ENCODE measurements at regions not wholly inside any gene's neighbourhood (a gene's known extent, or its start where the extent isn't known, plus 50 kb on each side); places are given as distances from the start of the nearest gene placed in this dataset.

DNA sequence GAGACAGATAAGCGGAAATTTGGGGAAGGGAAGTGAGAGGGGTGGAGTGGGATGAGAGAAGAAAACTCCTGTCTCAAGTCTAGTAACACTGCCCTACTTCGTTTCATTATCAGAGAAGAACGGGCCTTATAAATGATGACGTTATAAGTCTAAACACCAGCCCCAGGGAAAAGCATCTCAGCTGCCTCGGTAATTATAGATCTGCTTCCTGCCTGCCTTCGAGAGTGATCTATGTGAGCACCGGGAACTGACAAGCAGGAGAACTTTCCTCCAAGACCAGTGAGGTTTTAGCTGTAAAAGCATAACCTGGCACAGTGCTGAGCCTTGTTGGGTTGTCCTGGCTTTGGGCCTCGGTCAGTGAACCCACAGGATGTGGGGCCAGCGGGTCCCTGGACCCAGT lies 227.9 kb upstream of the SIX2 start:
- in situ Hi-C loops (cut with HindIII; ENCODE audit: low sequenced_read_pairs) = no loop called here
- H3K4me3 ChIP-seq (ENCODE audit: low read depth, low read length) = no peak overlapping the region
- no peak for DNase-seq (ENCODE audit: low read depth)
- TF ChIP-seq, protein P1, sequence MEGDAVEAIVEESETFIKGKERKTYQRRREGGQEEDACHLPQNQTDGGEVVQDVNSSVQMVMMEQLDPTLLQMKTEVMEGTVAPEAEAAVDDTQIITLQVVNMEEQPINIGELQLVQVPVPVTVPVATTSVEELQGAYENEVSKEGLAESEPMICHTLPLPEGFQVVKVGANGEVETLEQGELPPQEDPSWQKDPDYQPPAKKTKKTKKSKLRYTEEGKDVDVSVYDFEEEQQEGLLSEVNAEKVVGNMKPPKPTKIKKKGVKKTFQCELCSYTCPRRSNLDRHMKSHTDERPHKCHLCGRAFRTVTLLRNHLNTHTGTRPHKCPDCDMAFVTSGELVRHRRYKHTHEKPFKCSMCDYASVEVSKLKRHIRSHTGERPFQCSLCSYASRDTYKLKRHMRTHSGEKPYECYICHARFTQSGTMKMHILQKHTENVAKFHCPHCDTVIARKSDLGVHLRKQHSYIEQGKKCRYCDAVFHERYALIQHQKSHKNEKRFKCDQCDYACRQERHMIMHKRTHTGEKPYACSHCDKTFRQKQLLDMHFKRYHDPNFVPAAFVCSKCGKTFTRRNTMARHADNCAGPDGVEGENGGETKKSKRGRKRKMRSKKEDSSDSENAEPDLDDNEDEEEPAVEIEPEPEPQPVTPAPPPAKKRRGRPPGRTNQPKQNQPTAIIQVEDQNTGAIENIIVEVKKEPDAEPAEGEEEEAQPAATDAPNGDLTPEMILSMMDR (IDR thresholded peaks at IDR 0.05; ENCODE audit: low read depth, low read length, missing control alignments) = no peak

DNA sequence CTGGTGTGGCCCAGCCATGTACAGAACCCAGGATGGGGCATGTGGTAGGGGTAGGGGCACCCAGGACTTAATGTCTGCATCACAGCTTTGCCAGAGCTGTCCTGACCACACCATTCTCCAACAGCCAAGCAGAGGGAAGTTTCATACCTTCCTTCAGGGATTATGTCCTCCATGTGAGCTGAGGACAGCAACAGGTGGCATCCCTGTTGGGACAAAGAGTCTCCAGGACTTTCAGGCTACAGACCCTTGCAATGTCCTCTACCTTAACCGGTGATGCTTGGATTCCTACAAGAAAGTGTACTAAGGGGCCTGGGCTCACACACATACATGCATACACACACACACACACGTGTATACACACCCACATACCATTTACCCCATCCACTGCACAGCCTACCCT lies 227.0 kb upstream of the SIX2 start:
- no peak for DNase-seq (ENCODE audit: low read depth)
- no peak overlapping the region for H3K4me3 ChIP-seq (ENCODE audit: low read depth, low read length)
- TF ChIP-seq, protein P1 (IDR thresholded peaks at IDR 0.05; ENCODE audit: low read depth, low read length, missing control alignments) = no peak
- in situ Hi-C loops (cut with HindIII; ENCODE audit: low sequenced_read_pairs) = no loop called here

DNA sequence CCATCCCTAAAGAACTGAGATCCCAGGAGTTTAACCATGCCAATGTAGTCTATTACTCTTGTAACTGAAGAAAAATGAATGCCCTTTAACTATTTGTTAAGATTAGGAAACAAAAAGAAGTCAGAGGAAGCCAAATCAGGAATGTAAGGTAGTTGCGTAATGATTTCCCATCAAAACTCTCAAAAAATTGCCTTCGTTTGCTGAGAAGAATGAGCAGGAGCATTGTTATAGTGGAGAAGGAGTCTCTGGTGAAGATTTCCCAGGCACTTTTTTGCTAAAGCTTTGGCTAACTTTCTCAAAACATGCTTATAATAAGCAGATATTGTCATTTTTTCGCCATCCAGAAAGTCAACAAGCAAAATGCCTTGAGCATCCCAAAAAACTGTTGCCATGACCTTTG lies 224.0 kb upstream of the SIX2 start:
- no peak overlapping the region for H3K4me3 ChIP-seq (ENCODE audit: low read depth, low read length)
- no peak for DNase-seq (ENCODE audit: low read depth)
- TF ChIP-seq, protein P1 (IDR thresholded peaks at IDR 0.05; ENCODE audit: low read depth, low read length, missing control alignments) = no peak
- in situ Hi-C loops (cut with HindIII; ENCODE audit: low sequenced_read_pairs) = no loop called here

DNA sequence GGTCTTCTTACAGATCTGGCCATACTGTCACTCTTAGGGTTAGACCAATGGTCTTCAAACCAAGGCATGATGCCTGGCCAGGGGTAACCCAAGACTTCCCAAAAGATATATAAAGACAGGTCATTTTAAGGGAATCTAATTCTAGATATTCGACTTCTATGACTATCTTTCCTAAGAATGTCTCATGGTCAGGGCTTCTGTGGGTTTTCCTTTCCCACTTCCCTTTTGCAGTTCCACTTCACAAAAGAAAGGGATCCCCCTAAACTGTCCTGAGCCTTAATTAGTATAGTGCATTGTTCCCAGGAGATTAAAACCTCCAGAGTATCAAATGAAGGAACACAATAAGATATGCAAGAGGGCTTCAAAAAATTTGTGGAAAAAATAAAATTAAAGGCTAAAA lies 223.6 kb upstream of the SIX2 start:
- DNase-seq (ENCODE audit: low read depth) = no peak

DNA sequence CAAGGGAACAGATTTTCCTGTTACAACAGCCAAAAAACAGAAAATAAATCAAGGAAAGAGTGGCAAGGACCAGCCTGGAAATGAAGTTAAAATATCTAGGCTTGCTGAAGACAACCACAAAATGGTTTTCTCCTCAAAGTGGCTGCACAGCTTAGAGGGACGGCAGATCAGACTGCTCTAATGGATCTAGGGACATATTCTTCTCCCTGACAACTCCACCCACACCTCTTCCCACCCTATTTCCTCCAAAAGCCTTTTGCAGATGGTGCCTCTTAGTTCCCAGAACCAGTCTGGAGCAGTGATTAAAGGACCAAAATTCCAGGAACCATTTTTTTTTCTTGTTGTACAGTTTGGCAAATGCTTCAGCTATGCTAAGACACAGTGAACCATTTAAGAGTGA lies 220.2 kb upstream of the SIX2 start:
- no peak for DNase-seq (ENCODE audit: low read depth)
- in situ Hi-C loops (cut with HindIII; ENCODE audit: low sequenced_read_pairs) = no loop called here
- TF ChIP-seq, protein P1 (IDR thresholded peaks at IDR 0.05; ENCODE audit: low read depth, low read length, missing control alignments) = no peak
- H3K4me3 ChIP-seq (ENCODE audit: low read depth, low read length) = no peak overlapping the region

More for the DNA sequence above, 223.6 kb upstream of the SIX2 start:
- in situ Hi-C loops (cut with HindIII; ENCODE audit: low sequenced_read_pairs) = no loop called here
- TF ChIP-seq, protein P1 (IDR thresholded peaks at IDR 0.05; ENCODE audit: low read depth, low read length, missing control alignments) = no peak
- no peak overlapping the region for H3K4me3 ChIP-seq (ENCODE audit: low read depth, low read length)

DNA sequence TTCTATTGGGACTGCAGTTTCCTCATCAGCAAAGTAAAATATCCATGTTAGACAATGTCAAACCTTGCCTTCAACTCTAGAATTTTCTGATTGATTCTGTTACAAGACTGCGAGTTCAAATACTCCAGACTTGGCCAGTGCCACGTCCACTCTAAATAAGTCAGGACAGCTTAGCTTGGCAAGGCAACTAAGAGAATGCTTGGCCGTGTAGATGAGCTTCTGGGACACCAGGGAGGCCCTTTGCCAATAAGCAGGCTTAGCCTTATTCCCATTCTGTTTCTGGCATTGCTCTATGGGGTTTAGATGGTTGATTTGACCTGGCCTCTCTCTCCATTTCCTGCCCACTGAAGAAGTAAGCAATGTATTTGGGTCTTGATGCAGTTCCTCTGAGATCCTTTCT lies 218.1 kb upstream of the SIX2 start:
- in situ Hi-C loops (cut with HindIII; ENCODE audit: low sequenced_read_pairs) = no loop called here
- no peak for DNase-seq (ENCODE audit: low read depth)
- TF ChIP-seq, protein P1 (IDR thresholded peaks at IDR 0.05; ENCODE audit: low read depth, low read length, missing control alignments) = no peak
- H3K4me3 ChIP-seq (ENCODE audit: low read depth, low read length) = no peak overlapping the region

DNA sequence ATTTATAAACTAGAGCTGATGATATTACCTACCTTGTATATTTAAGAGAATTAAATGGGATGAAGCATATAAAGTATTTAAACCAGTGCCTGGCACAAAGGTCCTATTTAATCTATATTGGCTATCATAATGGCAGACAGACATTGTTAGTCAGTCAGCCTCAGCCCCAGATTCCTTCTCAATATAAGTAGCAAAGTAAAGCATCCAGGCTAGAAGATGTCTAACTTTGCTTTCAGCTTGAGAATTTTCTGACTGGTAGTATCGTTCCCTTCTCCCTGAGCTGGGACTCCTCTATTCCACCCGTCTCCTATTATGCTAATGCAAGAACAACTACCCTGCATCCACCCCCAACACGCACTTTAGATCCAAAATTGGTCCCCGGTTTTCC lies 215.7 kb upstream of the SIX2 start:
- DNase-seq (ENCODE audit: low read depth) = no peak
- in situ Hi-C loops (cut with HindIII; ENCODE audit: low sequenced_read_pairs) = no loop called here
- no peak overlapping the region for H3K4me3 ChIP-seq (ENCODE audit: low read depth, low read length)
- TF ChIP-seq, protein P1 (IDR thresholded peaks at IDR 0.05; ENCODE audit: low read depth, low read length, missing control alignments) = no peak
